HepG2 (cell line): ENCODE measurements at regions not wholly inside any gene's neighbourhood (a gene's known extent, or its start where the extent isn't known, plus 50 kb on each side); places are given as distances from the start of the nearest gene placed in this dataset.

Experiments
- ATF1 ChIP-seq: IDR thresholded peaks from 2 replicates; pipeline ENCODE4 v1.6.1; 2016; ENCODE audit warnings: mild to moderate bottlenecking, control low read depth
- CREM ChIP-seq, 2 experiments: sonication (generic) in 1 of 2; formaldehyde crosslinking in 1 of 2; IDR thresholded peaks; 2 replicates each; pipeline versions ENCODE4 v1.4.0 to v1.6.1; 2016 to 2020; ENCODE audit warnings: antibody characterized with exemption in 1 of 2, mild to moderate bottlenecking in 1 of 2, missing genetic modification reagents in 1 of 2
- ELF1 ChIP-seq: sonication (generic); formaldehyde crosslinking; IDR thresholded peaks from 2 replicates; pipeline ENCODE4 v1.4.0; 2020; ENCODE audit warnings: missing genetic modification reagents
- GABPA ChIP-seq, 2 experiments: IDR thresholded peaks; 2 replicates each; pipeline ENCODE4 v1.6.1; 2011 to 2016; ENCODE audit warnings: low read depth in 2 of 2, low read length in 1 of 2, missing biosample characterization in 1 of 2, missing genetic modification characterization in 1 of 2
- IRX3 ChIP-seq: sonication (generic); formaldehyde crosslinking; IDR thresholded peaks from 2 replicates; pipeline ENCODE4 v1.8.1; 2023; ENCODE audit warnings: mild to moderate bottlenecking, low read depth, missing genetic modification reagents, borderline replicate concordance
- MAX ChIP-seq: IDR thresholded peaks from 2 replicates; pipeline ENCODE4 v1.6.1; 2012; ENCODE audit warnings: inconsistent platforms
- TBX2 ChIP-seq: sonication (generic); formaldehyde crosslinking; IDR thresholded peaks from 2 replicates; pipeline ENCODE4 v1.5.0; 2020; ENCODE audit warnings: missing genetic modification reagents, mild to moderate bottlenecking, borderline replicate concordance
- ZNF274 ChIP-seq: sonication (generic); formaldehyde crosslinking; IDR thresholded peaks from 2 replicates; pipeline ENCODE4 v1.5.1; 2020; ENCODE audit warnings: mild to moderate bottlenecking, missing genetic modification reagents
- ZNF329 ChIP-seq: sonication (generic); formaldehyde crosslinking; IDR thresholded peaks from 2 replicates; pipeline ENCODE4 v1.9.0; 2021; ENCODE audit warnings: low read depth, mild to moderate bottlenecking, missing genetic modification reagents
- ZNF660 ChIP-seq: sonication (generic); formaldehyde crosslinking; IDR thresholded peaks from 2 replicates; pipeline ENCODE4 v1.5.1; 2020; ENCODE audit warnings: mild to moderate bottlenecking, low read depth, missing genetic modification reagents, borderline replicate concordance

DNA sequence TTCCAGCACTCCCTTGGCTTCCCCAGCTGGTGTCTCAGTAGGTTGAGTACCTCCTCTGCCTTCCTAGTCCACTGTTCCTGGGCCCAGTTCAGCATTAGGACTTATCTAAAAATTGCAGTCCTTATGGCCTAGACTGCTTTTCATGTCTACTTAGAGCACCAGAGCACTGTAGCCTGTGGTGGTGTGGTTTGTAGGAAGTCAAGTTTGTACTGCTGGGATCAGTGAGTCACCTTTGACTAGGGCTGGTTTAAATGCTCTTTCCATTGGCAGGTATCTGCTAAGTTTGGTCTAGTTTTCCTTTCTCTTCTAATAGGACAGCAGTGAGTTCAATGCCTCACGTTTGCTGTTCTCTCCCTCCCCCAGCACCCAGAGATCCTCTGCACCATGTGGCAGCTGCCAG, 233.6 kb upstream of the WDFY3 start:
- no peak for TF ChIP-seq ZNF274 (CRISPR knock-in tag)
- TF ChIP-seq ZNF660 (CRISPR knock-in tag), result no peak
- TF ChIP-seq ELF1, result no peak
- no peak for TF ChIP-seq IRX3 (CRISPR knock-in tag)
- no peak for TF ChIP-seq ZNF329 (CRISPR knock-in tag)
- no peak for TF ChIP-seq ATF1 (CRISPR knock-in tag)
- no peak for TF ChIP-seq MAX
- TF ChIP-seq GABPA (IDR thresholded peaks at IDR 0.05; ENCODE audit: low read depth, low read length), result no peak
- TF ChIP-seq GABPA (CRISPR knock-in tag; IDR thresholded peaks at IDR 0.05; ENCODE audit: low read depth), result no peak
- TF ChIP-seq CREM (IDR thresholded peaks at IDR 0.05), result no peak
- no peak for TF ChIP-seq CREM (CRISPR knock-in tag; IDR thresholded peaks at IDR 0.05)
- no peak for TF ChIP-seq TBX2 (CRISPR knock-in tag)
